ENCODE measurements at regions not wholly inside any gene's neighbourhood (a gene's known extent, or its start where the extent isn't known, plus 50 kb on each side); places are given as distances from the start of the nearest gene placed in this dataset.

DNA sequence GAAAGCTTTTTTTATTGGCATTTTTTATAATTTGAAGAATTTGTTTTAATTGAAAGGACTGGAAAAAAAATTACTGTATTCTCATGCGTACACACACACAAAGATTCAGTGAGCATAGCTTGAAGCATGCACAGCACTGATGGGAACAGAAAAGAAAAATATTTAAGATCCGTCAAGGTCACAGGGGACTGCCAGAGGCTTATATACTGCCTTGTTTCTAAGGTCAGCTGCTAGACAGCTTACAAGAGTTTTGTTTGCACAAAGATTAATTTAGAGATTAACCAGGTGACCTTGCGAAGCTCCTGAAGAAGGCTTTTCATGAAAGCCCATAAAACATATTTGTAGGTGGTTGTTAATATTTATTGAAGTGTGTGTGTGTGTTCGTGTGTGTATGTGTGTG is 396.3 kb downstream of the TRIB2 start:
- no peak for DNase-seq (ENCODE audit: low spot score)
- H2AFZ ChIP-seq (ENCODE audit: low read length), result no peak overlapping the region
- POLR2A ChIA-PET, result no interaction called here
- intact Hi-C loops (cut with micrococcal nuclease; ENCODE audit: unreplicated experiment), result no loop called here
- no peak overlapping the region for H3K4me2 ChIP-seq (ENCODE audit: low read length)
- TF ChIP-seq, protein P1, sequence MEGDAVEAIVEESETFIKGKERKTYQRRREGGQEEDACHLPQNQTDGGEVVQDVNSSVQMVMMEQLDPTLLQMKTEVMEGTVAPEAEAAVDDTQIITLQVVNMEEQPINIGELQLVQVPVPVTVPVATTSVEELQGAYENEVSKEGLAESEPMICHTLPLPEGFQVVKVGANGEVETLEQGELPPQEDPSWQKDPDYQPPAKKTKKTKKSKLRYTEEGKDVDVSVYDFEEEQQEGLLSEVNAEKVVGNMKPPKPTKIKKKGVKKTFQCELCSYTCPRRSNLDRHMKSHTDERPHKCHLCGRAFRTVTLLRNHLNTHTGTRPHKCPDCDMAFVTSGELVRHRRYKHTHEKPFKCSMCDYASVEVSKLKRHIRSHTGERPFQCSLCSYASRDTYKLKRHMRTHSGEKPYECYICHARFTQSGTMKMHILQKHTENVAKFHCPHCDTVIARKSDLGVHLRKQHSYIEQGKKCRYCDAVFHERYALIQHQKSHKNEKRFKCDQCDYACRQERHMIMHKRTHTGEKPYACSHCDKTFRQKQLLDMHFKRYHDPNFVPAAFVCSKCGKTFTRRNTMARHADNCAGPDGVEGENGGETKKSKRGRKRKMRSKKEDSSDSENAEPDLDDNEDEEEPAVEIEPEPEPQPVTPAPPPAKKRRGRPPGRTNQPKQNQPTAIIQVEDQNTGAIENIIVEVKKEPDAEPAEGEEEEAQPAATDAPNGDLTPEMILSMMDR (conservative IDR thresholded peaks at IDR 0.05; ENCODE audit: low read length), result no peak
- no peak for TF ChIP-seq EZH2phosphoT487 (IDR thresholded peaks at IDR 0.05; ENCODE audit: borderline replicate concordance, low read depth, low read length)
- H3K9me3 ChIP-seq (ENCODE audit: low read length), result no peaks in the 10 kb centered on the region
- H3K4me1 ChIP-seq (ENCODE audit: insufficient read depth, low read length, poor library complexity, severe bottlenecking), result no peaks in the 10 kb centered on the region
- H3K36me3 ChIP-seq (ENCODE audit: insufficient read depth, low read length), result no peaks in the 10 kb centered on the region
- H3K27ac ChIP-seq (ENCODE audit: low read depth, low read length, poor library complexity, severe bottlenecking), result no peak overlapping the region
- no peaks in the 10 kb centered on the region for H3K9me2 ChIP-seq (ENCODE audit: insufficient read depth, low read length)
- BruUV-seq (replicated peaks), result no TSS peak
- H4K20me1 ChIP-seq (ENCODE audit: insufficient read depth, low read length), result no peaks in the 10 kb centered on the region
- CTCF ChIA-PET (ENCODE audit: unreplicated experiment), result no interaction called here
- H3K4me3 ChIP-seq (ENCODE audit: low read depth, low read length, poor library complexity, severe bottlenecking), result no peak overlapping the region
- no peaks in the 10 kb centered on the region for H3K79me2 ChIP-seq (ENCODE audit: insufficient read depth, low read depth, low read length)

GRCh38 chr2:13114391-13114790 is 397.7 kb downstream of the TRIB2 start:
- Histone ChIP-seq H3K4me2 (ENCODE audit: low read length) (no peak overlapping the region), H3K79me2 (ENCODE audit: insufficient read depth, low read depth, low read length) (no peaks in the 10 kb centered on the region), H4K20me1 (ENCODE audit: insufficient read depth, low read length) (no peaks in the 10 kb centered on the region), H3K4me3 (ENCODE audit: low read depth, low read length, poor library complexity, severe bottlenecking) (no peak overlapping the region), H3K27ac (ENCODE audit: low read depth, low read length, poor library complexity, severe bottlenecking) (no peak overlapping the region), H3K9me2 (ENCODE audit: insufficient read depth, low read length) (no peaks in the 10 kb centered on the region), H2AFZ (ENCODE audit: low read length) (no peak overlapping the region), H3K4me1 (ENCODE audit: insufficient read depth, low read length, poor library complexity, severe bottlenecking) (no peaks in the 10 kb centered on the region), H3K36me3 (ENCODE audit: insufficient read depth, low read length) (no peaks in the 10 kb centered on the region), H3K9me3 (ENCODE audit: low read length) (no peaks in the 10 kb centered on the region)
- CTCF ChIA-PET (ENCODE audit: unreplicated experiment), result no interaction called here
- no TSS peak for BruUV-seq (replicated peaks)
- POLR2A ChIA-PET, result no interaction called here
- no peak for DNase-seq (ENCODE audit: low spot score)
- TF ChIP-seq EZH2phosphoT487 (IDR thresholded peaks at IDR 0.05; ENCODE audit: borderline replicate concordance, low read depth, low read length), result no peak
- intact Hi-C loops (cut with micrococcal nuclease; ENCODE audit: unreplicated experiment), result no loop called here

DNA sequence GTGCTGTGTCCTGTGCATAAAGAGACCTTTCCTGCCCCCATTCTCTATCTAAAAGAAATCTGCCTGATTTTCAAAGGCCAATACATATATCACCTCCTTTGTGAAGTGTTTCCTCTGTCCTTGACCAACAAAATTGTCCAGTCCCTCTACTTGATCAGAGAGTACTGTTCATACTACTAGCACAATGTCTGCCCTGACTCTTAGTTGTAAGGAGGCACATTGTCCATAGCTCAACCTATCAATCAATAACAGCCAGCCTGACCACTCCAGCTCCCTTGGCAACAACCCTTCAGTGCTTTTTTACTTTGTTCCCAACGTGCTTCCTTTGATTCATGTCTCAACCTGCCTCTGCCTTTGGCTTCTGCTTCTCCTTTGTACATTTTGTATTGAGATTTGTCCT is 398.9 kb downstream of the TRIB2 start:
- ChIA-PET POLR2A (interaction anchor here (0.7 kb wide), 1 partner anchor 435 kb away, joined by 3 read pairs; no protein-coding TSS in a partner anchor), CTCF (ENCODE audit: unreplicated experiment) (no interaction called here)
- Histone ChIP-seq H3K36me3 (ENCODE audit: insufficient read depth, low read length) (no peaks in the 10 kb centered on the region), H3K27ac (ENCODE audit: low read depth, low read length, poor library complexity, severe bottlenecking) (no peak overlapping the region), H3K79me2 (ENCODE audit: insufficient read depth, low read depth, low read length) (no peaks in the 10 kb centered on the region), H3K4me1 (ENCODE audit: insufficient read depth, low read length, poor library complexity, severe bottlenecking) (no peaks in the 10 kb centered on the region), H3K9me2 (ENCODE audit: insufficient read depth, low read length) (no peaks in the 10 kb centered on the region), H3K4me2 (ENCODE audit: low read length) (no peak overlapping the region), H3K4me3 (ENCODE audit: low read depth, low read length, poor library complexity, severe bottlenecking) (no peak overlapping the region), H2AFZ (ENCODE audit: low read length) (no peak overlapping the region), H3K9me3 (ENCODE audit: low read length) (no peaks in the 10 kb centered on the region), H4K20me1 (ENCODE audit: insufficient read depth, low read length) (no peaks in the 10 kb centered on the region)
- TF ChIP-seq, protein P1 (conservative IDR thresholded peaks at IDR 0.05; ENCODE audit: low read length), result no peak
- no peak for TF ChIP-seq EZH2phosphoT487 (IDR thresholded peaks at IDR 0.05; ENCODE audit: borderline replicate concordance, low read depth, low read length)
- no TSS peak for BruUV-seq (replicated peaks)
- DNase-seq (ENCODE audit: low spot score), result no peak
- intact Hi-C loops (cut with micrococcal nuclease; ENCODE audit: unreplicated experiment), result no loop called here
